Panc1 (cell line): ENCODE measurements at regions not wholly inside any gene's neighbourhood (a gene's known extent, or its start where the extent isn't known, plus 50 kb on each side); places are given as distances from the start of the nearest gene placed in this dataset.

ENCODE experiments used
- ATAC-seq: fragments of 200-7000 bp; cut with Tn5 transposase; 2 replicates; pipeline ENCODE4 v1.9.1; 2020; ENCODE audit warnings: mild to moderate bottlenecking, moderate library complexity
- BruUV-seq: library from RNA; stranded (reverse); fragments of 400-500 nt; replicated peaks from 2 replicates; lab custom pipeline; 2021; lab: Mats Ljungman, UMichigan
- CTCF ChIA-PET: fragments of 300-600 bp; sonication (Branson Sonifier 250); formaldehyde crosslinking; loops from one replicate; lab custom pipeline; 2022; ENCODE audit warnings: antibody characterized with exemption; lab: Charles Lee
- POLR2A ChIA-PET: fragments of 300-600 bp; sonication (Branson Sonifier 250); formaldehyde crosslinking; loops from one replicate; lab custom pipeline; 2022; ENCODE audit warnings: antibody characterized with exemption; lab: Charles Lee
- DNase-seq: peaks from one replicate; pipeline ENCODE4 v3.0.0-alpha.2; 2010; ENCODE audit warnings: low read depth, low spot score
- H3K27ac ChIP-seq: 2 replicates; pipeline ENCODE4 v1.5.1; 2011; ENCODE audit warnings: mild to moderate bottlenecking, low read length, inconsistent platforms
- H3K27me3 ChIP-seq: fragments of 200-500 bp; sonication (Bioruptor generic); 2 replicates; pipeline ENCODE4 v1.6.0; 2014; ENCODE audit warnings: low read length, inconsistent platforms; ENCODE audit not compliant: control insufficient read depth, insufficient read depth
- H3K36me3 ChIP-seq: fragments of 200-500 bp; sonication (Bioruptor generic); 2 replicates; pipeline ENCODE4 v1.5.1; 2014; ENCODE audit warnings: inconsistent platforms, mild to moderate bottlenecking, low read length, moderate library complexity; ENCODE audit not compliant: control insufficient read depth, insufficient read depth
- H3K4me1 ChIP-seq: 2 replicates; pipeline ENCODE4 v1.5.1; 2011; ENCODE audit warnings: inconsistent platforms, mild to moderate bottlenecking, low read length, moderate library complexity; ENCODE audit not compliant: control insufficient read depth, insufficient read depth
- H3K4me3 ChIP-seq, 2 experiments: 2 replicates each; pipeline ENCODE4 v1.5.1; 2011 to 2012; ENCODE audit warnings: low read depth in 2 of 2, low read length in 2 of 2, mild to moderate bottlenecking in 2 of 2, inconsistent platforms in 1 of 2, moderate library complexity in 1 of 2
- H3K9me3 ChIP-seq: fragments of 200-500 bp; sonication (Bioruptor generic); 2 replicates; pipeline ENCODE4 v1.5.1; 2014; ENCODE audit warnings: low read depth, mild to moderate bottlenecking, inconsistent platforms, low read length, moderate library complexity; ENCODE audit not compliant: control insufficient read depth, insufficient read depth
- POLR2AphosphoS5 ChIP-seq: IDR thresholded peaks from 2 replicates; pipeline ENCODE4 v1.6.1; 2012; ENCODE audit warnings: mild to moderate bottlenecking, low read depth, low read length, moderate library complexity
- REST ChIP-seq, 2 experiments: IDR thresholded peaks; 2 replicates each; pipeline ENCODE4 v1.6.1; 2011 to 2012; ENCODE audit warnings: low read depth in 2 of 2, control low read depth in 1 of 2, low read length in 1 of 2, mild to moderate bottlenecking in 1 of 2, moderate library complexity in 1 of 2; ENCODE audit not compliant: insufficient read depth in 1 of 2
- SIN3A ChIP-seq: IDR thresholded peaks from 2 replicates; pipeline ENCODE4 v1.6.1; 2012; ENCODE audit warnings: low read depth, mild to moderate bottlenecking, low read length, moderate library complexity, borderline replicate concordance; ENCODE audit not compliant: insufficient read depth
- TCF7L2 ChIP-seq: IDR thresholded peaks from 2 replicates; pipeline ENCODE4 v1.6.1; 2011; ENCODE audit warnings: mild to moderate bottlenecking, low read depth, low read length, inconsistent platforms
- in situ Hi-C: cut with HindIII; loops from 2 replicates; pipeline ENCODE4 v1.10.0; 2016; ENCODE audit warnings: low sequenced_read_pairs, low pct_unique_long_range_greater_than_20kb
- intact Hi-C: fragments of 100-400 bp; cut with micrococcal nuclease; formaldehyde crosslinking; loops from one replicate; pipeline ENCODE4 v1.10.0; 2022; ENCODE audit not compliant: unreplicated experiment
- TF ChIP-seq, protein P1 (sequence below): fragments of 450-650 bp; IDR thresholded peaks from 2 replicates; pipeline ENCODE4 v1.5.1; 2017; ENCODE audit warnings: mild to moderate bottlenecking

DNA sequence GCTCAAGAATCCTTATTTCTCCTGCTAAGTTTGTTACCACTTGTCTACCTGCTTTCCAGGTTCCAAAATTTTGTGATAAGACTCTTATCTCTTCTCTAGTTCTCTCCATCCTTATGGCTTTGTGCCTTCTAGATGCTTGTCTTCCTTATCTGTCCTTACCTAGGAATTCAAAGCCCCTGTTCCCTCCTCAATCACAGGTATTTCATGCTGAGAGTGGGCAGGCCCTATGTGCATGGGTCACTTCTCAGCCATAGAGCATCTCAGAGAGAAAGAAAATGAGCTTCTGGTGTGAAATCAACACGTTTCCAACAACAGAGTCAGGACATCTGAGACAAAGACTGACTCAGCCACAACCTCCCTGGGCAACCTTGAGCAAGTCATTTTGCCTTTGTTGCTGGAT, 214.1 kb upstream of the TLE3 start:
- CTCF ChIA-PET, result no interaction called here
- Histone ChIP-seq H3K9me3 (no peaks in the 10 kb centered on the region), H3K36me3 (no peaks in the 10 kb centered on the region), H3K4me1 (no peaks in the 10 kb centered on the region), H3K27ac (no peak overlapping the region), H3K27me3 (no peaks in the 10 kb centered on the region), H3K4me3 (no peak overlapping the region)
- POLR2A ChIA-PET, result no interaction called here
- DNase-seq, result no peak
- intact Hi-C loops, result no loop called here
- TF ChIP-seq, protein P1, sequence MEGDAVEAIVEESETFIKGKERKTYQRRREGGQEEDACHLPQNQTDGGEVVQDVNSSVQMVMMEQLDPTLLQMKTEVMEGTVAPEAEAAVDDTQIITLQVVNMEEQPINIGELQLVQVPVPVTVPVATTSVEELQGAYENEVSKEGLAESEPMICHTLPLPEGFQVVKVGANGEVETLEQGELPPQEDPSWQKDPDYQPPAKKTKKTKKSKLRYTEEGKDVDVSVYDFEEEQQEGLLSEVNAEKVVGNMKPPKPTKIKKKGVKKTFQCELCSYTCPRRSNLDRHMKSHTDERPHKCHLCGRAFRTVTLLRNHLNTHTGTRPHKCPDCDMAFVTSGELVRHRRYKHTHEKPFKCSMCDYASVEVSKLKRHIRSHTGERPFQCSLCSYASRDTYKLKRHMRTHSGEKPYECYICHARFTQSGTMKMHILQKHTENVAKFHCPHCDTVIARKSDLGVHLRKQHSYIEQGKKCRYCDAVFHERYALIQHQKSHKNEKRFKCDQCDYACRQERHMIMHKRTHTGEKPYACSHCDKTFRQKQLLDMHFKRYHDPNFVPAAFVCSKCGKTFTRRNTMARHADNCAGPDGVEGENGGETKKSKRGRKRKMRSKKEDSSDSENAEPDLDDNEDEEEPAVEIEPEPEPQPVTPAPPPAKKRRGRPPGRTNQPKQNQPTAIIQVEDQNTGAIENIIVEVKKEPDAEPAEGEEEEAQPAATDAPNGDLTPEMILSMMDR, result no peak
- TF ChIP-seq TCF7L2 (no peak), REST (IDR thresholded peaks at IDR 0.05; ENCODE audit: insufficient read depth in 1 of 2, low read depth in 2 of 2, low read length in 1 of 2) (no peak), SIN3A (no peak), POLR2AphosphoS5 (no peak)
- no peak for ATAC-seq
- in situ Hi-C loops, result no loop called here
- no TSS peak for BruUV-seq

DNA sequence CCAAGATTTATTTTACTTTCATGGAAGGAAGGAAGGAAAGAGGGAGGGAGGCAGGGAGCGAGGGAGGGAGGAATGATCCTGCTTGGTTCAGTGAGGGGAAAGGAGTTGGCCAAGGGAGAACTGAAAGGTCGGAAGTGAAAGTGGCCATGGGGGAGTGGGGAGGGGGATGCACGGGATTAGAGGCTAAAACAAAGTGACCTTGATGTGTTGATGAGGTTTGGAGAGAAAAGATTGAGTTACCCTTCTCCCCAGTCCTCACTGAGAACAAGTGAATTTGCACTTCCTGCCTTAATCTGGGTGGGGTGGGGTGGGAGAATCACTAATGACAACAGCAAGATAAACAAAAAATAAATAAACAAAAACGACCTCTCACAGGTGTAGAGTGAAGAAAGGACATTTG, 212.0 kb upstream of the TLE3 start:
- CTCF ChIA-PET, result no interaction called here
- POLR2A ChIA-PET, result interaction anchor here (0.7 kb wide), 1 partner anchor 847 kb away, joined by 4 read pairs; no protein-coding TSS in a partner anchor
- no peaks in the 10 kb centered on the region for H3K27me3 ChIP-seq
- peaks cover 6% of the 10 kb centered on the region; the same call in 1 of the 2 replicates for H3K9me3 ChIP-seq
- no peaks in the 10 kb centered on the region for H3K36me3 ChIP-seq
- DNase-seq, result no peak
- H3K4me1 ChIP-seq, result no peaks in the 10 kb centered on the region
- BruUV-seq, result no TSS peak
- no peak overlapping the region for H3K27ac ChIP-seq
- no peak for ATAC-seq
- intact Hi-C loops, result no loop called here
- in situ Hi-C loops, result no loop called here
- no peak overlapping the region for H3K4me3 ChIP-seq
- no peak for TF ChIP-seq POLR2AphosphoS5
- no peak for TF ChIP-seq SIN3A
- no peak for TF ChIP-seq REST (IDR thresholded peaks at IDR 0.05; ENCODE audit: insufficient read depth in 1 of 2, low read depth in 2 of 2, low read length in 1 of 2)
- TF ChIP-seq TCF7L2, result no peak
- TF ChIP-seq, protein P1, result no peak
